Suprapubic skin (tissue), 4 donors: ENCODE measurements at regions not wholly inside any gene's neighbourhood (a gene's known extent, or its start where the extent isn't known, plus 50 kb on each side); places are given as distances from the start of the nearest gene placed in this dataset.

Source experiments
- CTCF ChIP-seq, 2 donors: fragments of 200-600 bp in 1 of 2; fragments of 450-650 bp in 1 of 2; sonication (generic) in 1 of 2; IDR thresholded peaks; one replicate each; pipeline ENCODE4 v1.5.1; 2016 to 2019; ENCODE audit warnings: antibody characterized with exemption in 2 of 2, mild to moderate bottlenecking in 1 of 2, moderate library complexity in 1 of 2
- EP300 ChIP-seq: sonication (generic); formaldehyde crosslinking; IDR thresholded peaks from one replicate; pipeline ENCODE4 v1.6.1; 2017; ENCODE audit warnings: antibody characterized with exemption
- POLR2A ChIP-seq, 2 donors: fragments of 450-650 bp; IDR thresholded peaks; one replicate each; pipeline ENCODE4 v1.6.1; 2017; ENCODE audit warnings: antibody characterized with exemption in 2 of 2, mild to moderate bottlenecking in 2 of 2, moderate library complexity in 2 of 2
- POLR2AphosphoS5 ChIP-seq, 3 donors: sonication (generic); formaldehyde crosslinking; IDR thresholded peaks; one replicate each; pipeline ENCODE4 v1.6.1; 2017; ENCODE audit warnings: antibody characterized with exemption in 3 of 3

GRCh38 chr6:10154251-10154650, 260.6 kb downstream of the TFAP2A start:
- TF ChIP-seq CTCF (IDR thresholded peaks at IDR 0.05): no peak
- TF ChIP-seq POLR2A (IDR thresholded peaks at IDR 0.05): no peak
- no peak for TF ChIP-seq POLR2AphosphoS5 (IDR thresholded peaks at IDR 0.05)
- TF ChIP-seq EP300: no peak
